ENCODE measurements at regions not wholly inside any gene's neighbourhood (a gene's known extent, or its start where the extent isn't known, plus 50 kb on each side); places are given as distances from the start of the nearest gene placed in this dataset.

DNA sequence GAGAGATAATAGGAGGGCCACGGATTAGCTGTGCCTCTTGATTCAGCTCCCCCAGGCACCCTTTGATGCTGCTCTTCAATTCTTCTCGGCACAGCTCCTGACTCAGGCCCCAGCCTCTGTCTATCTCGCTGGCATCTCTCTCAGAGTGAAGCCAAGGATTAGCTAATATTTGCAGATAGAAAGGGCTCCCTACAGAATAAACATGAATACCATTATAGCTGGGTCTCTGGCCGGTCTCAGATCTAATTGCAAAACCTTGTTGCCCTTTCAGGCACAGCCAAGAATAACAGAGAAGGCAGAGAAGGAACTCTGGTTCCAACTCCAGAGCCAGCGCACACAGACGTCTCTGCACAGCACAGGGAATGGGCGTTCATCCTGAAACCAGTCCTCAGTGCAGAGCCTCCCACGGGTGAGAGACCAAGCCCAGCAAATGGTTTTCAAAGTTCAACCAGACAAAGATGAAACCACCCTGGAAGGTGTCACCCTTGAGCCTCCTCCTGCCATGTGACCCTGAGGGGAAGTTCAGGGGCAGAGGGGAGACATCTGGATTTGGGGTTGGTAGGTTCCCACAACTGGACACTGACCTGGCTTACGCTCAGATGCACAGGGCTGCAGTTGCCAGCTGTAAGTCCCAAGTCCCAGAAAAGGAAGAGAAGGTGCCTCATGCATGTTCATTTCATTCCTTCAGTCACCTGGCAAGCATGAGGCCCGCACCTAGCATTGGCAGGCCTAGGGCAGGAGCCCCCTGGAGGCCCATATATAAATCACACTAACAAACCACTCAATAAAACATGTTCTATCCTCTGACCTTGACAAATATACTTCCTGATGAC, 394.0 kb downstream of the NPHP4 start:
- DNase-seq (ENCODE audit: low spot score), result peak; percentile 49

DNA sequence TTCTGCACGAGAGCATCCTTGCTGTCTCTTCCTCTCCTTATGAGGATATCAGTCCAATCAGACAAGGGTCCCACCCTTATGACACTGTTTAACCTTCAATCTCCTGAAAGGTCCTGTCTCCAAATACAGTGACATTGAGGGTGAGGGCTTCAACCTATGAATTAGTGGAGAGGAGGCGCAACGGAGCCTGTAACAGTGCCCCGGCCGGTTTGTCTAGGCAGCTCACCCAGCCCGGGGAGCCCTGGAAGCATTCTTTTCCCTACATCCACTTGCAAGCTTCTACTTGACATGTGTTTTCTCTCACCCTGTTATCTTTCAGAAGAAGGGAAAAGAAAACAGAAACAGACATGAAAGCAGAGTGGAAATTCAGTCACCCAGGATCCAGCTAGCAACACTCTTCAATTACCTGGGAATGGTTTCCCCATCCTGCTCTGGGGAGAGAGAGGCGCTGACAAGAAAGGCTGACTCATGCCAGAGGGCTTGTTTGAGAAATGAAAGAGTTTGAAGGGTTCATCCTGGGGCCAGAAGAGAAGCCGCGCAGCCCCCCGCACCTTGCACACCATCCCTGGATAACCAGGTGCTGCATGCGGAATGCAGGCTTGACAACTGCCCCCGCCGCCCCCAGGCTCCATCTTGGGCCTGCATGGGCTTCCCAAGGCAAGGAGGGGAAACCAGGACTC, 394.9 kb downstream of the NPHP4 start:
- peak; percentile 47 for DNase-seq (ENCODE audit: low spot score)

- peak; percentile 42 for DNase-seq (ENCODE audit: low spot score)
Measured at GRCh38 chr1:5596651-5597050, 395.6 kb downstream of the NPHP4 start.

- peak; percentile 37 for DNase-seq (ENCODE audit: low spot score)
Measured at GRCh38 chr1:5595531-5596170, 396.6 kb downstream of the NPHP4 start.

DNA sequence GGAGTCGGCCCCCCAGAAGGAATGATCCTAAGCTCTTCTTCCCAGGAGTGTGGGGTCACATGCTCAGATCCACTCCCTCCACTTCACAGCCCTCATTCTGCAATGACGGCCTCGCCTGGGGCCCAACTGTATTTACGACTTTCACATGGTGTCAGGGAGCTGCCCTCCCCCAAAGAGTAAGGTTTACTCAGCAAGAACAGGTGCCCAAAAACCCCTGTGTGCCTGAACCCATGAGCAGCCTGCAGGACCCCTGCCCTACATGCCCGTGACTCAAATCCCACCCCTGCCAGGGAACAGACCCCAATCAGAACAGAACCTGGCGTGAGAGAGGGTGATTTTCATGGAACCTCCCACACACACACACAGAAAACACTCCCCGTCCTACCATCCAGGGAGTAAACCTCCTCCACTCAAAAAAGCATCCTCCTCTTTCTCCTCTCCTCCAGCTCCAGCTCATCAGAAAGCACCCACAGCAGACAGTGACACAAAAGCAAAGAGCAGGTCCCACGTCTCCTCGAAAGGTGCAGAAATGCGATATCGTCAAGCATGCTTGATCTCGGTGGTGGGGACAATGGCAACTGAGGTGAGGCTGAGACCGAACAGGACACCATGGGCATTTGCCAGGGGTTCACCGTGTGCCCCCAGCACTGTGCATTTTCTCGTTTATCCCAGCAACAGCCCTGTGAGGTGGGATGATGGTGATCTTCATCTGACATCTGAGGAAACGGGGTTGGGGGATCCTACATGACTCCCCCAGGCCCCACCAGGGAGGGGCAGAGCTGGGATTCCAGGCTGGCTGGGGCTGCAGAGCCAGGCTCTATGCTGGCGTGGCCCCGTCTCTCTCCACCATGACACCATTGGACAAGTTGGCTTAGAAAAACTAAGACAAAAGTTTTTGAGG, 397.9 kb downstream of the NPHP4 start:
- DNase-seq (ENCODE audit: low spot score), result peak; percentile 30

DNA sequence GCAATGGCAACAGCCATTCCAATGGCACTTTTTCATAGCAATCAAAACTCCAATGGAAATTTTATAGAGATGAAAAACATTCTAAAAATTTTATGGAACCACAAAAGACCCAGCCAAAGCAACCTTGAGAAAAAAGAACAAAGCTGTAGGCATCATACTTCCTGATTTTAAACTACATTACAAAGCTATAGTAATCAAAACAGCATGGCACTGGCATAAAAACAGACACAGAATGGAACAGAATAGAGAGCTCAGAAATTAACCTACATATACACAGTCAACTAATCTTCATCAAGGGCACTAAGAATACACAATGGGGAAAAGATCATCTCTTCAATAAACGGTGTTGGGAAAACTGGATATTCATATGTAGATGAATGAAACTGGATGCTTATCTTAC, 401.5 kb downstream of the NPHP4 start:
- DNase-seq (ENCODE audit: low spot score), result no peak

- DNase-seq (ENCODE audit: low spot score), result peak; percentile 23
Measured at GRCh38 chr1:5586629-5587028, 405.6 kb downstream of the NPHP4 start.

DNA sequence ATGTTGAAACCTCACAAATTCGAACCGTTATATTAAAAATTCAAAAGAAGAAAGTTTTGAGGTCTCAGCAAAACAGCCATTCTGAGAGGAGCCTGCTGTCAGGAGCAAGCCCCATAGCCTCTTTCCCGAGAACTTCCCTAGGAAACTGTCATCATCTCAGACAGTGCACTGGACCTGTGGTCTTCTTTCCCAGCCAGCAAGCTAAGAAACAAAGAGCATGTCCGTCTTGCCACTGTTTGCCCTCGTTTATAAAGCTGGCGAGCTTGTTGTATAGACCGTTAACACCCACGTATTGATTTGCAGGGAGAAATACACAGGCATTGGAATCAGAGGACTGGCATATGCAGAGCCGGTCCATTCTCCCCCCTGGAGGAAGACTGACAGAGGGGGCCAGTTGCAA, 407.0 kb downstream of the NPHP4 start:
- peak; percentile 17 for DNase-seq (ENCODE audit: low spot score)

GRCh38 chr1:5580926-5581325, 411.3 kb downstream of the NPHP4 start:
- peak; percentile 12 for DNase-seq (ENCODE audit: low spot score)

- peak; percentile 10 for DNase-seq (ENCODE audit: low spot score)
Measured at GRCh38 chr1:5579966-5580365, 412.3 kb downstream of the NPHP4 start.

DNA sequence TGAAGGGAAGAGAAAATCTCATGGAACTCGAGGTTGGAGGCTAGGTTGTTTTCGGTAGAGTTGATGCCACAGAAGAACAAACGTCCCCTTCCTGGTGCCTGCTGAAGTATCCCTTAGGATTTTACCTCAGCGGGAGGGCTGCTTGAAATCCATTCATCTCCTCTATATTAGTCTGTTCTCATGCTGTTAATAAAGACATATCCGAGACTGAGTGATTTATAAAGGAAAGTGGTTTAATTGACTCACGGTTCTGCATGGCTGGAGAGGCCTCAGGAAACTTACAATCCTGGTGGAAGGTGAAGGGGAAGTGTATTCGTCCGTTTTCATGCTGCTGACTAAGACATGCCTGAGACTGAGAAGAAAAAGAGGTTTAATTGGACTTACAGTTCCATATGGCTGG, 413.5 kb downstream of the NPHP4 start:
- peak; percentile 11 for DNase-seq (ENCODE audit: low spot score)

GRCh38 chr1:5577255-5578040, 414.8 kb downstream of the NPHP4 start:
- DNase-seq (ENCODE audit: low spot score), result peak; percentile 23

DNA sequence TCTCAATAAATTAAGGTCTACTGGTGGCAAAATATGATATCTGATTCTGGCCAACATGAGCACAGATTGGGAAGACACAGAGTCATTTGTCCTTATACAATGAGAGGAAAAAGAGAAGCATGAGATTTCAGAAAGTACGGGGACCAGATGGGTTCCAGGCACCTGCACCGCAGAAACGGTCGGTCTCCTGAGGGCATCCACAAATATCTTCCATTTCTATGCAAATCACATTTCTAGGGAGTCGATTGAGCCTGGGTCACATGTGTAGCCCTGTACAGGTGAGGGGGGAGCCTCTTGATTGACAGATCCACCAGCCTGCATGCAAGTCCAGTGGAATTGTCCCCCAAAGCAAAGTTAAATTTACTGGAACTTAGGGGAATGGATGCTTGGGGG, 415.6 kb downstream of the NPHP4 start:
- peak; percentile 16 for DNase-seq (ENCODE audit: low spot score)

DNA sequence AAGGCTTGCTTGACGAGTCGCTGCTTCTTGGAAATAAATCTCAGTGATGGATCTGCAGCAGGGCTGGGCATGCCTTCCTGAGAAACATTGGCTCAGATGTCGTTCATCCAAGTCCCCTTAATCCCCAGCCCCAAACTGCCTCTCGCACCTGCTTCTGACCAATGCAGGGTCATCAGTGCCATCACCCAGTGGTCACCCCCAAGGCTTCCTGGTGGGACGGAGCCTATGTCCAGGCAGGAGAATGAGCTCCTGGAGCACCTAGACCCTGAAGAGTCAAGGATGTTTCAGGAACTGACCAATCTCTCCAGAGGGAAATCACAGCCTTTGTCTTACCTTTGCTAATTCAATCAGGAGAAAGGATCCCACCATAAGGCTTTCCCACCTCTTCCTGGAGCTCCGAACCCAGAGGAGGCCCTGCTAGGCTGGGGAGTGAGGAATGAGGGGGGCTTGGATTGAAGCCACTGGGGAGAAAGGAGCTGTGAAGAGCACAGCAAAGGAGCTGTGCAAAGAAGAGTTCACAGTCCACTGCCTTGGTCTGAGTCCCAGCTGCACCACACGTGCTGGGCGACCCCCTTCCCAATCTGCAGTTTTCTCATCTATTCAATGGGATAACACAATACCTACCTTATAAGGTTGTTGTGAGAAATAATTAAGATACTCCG, 416.1 kb downstream of the NPHP4 start:
- peak; percentile 20 for DNase-seq (ENCODE audit: low spot score)

GRCh38 chr1:5575396-5575940, 416.8 kb downstream of the NPHP4 start:
- DNase-seq (ENCODE audit: low spot score), result peak; percentile 27

- DNase-seq (ENCODE audit: low spot score), result peak; percentile 23
Measured at GRCh38 chr1:5574641-5575040, 417.6 kb downstream of the NPHP4 start.

- no peak for DNase-seq (ENCODE audit: low spot score)
Measured at GRCh38 chr1:5572794-5573193, 419.4 kb downstream of the NPHP4 start.

- no peak for DNase-seq (ENCODE audit: low spot score)
Measured at GRCh38 chr1:5571861-5572401, 420.3 kb downstream of the NPHP4 start.

GRCh38 chr1:5571438-5571837, 420.8 kb downstream of the NPHP4 start:
- no peak for DNase-seq (ENCODE audit: low spot score)

DNA sequence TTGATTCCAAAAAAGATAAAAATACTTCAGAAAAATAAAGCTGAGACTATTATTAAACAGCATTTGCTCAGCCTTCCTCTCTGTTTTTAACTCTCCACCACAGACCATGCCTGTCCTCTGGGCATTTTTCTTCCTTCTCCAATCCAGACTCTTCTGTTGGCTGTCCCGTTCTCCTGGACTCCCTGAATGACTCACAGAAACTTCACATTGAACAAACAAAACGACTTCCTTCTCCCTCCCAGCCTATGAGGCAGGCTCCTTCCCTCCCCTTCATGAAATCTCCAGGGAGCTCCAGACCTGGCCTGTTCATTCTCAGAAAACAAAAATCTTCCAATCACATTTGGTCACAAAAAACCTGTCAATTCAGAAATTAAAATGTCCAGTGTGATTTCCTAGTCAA, 421.3 kb downstream of the NPHP4 start:
- DNase-seq (ENCODE audit: low spot score), result no peak
